HepG2 (cell line): ENCODE measurements at regions not wholly inside any gene's neighbourhood (a gene's known extent, or its start where the extent isn't known, plus 50 kb on each side); places are given as distances from the start of the nearest gene placed in this dataset.

Source experiments
- ATAC-seq: fragments of 200-7000 bp; cut with Tn5 transposase; 3 replicates; pipeline ENCODE4 v1.9.1; 2020; ENCODE audit warnings: mild to moderate bottlenecking, moderate library complexity
- BruUV-seq: library from RNA; stranded (reverse); fragments of 400-500 nt; replicated peaks from 2 replicates; lab custom pipeline; 2021; lab: Mats Ljungman, UMichigan
- CTCF ChIA-PET: fragments of 300-600 bp; formaldehyde crosslinking; extraction: SDS; loops from one replicate; lab custom pipeline; 2021; ENCODE audit warnings: low total read pairs, inconsistent platforms, low intra/inter-chr PET ratio; lab: Yijun Ruan, JAX
- POLR2A ChIA-PET: fragments of 350-600 bp; sonication (Branson Sonifier 250); formaldehyde crosslinking; loops from one replicate; lab custom pipeline; 2020; ENCODE audit warnings: antibody characterized with exemption, inconsistent platforms; lab: Yijun Ruan, JAX
- DNase-seq: peaks from one replicate; pipeline ENCODE4 v3.0.0-alpha.2; 2015; ENCODE audit warnings: low spot score
- FAIRE-seq: peaks from 3 replicates; lab custom pipeline; 2011; peaks lifted over from hg19 to GRCh38; lab: Jason Lieb, UNC
- H2AFZ ChIP-seq: one replicate; pipeline ENCODE4 v1.6.1; 2011; ENCODE audit warnings: low read length, inconsistent platforms
- H3K27ac ChIP-seq: fragments of 300-600 bp; 3 replicates; pipeline ENCODE4 v1.8.0; 2011; ENCODE audit warnings: mixed run types, mild to moderate bottlenecking, mixed read lengths, low read length, inconsistent platforms; ENCODE audit not compliant: insufficient read depth; ENCODE audit errors: extremely low read length
- H3K27me3 ChIP-seq, 2 experiments: fragments of 200-600 bp in 1 of 2; 2 replicates in 1 of 2; 3 replicates in 1 of 2; pipeline versions ENCODE4 v1.6.0 to v1.8.0; 2011; ENCODE audit warnings: low read length in 2 of 2, mild to moderate bottlenecking in 2 of 2, moderate library complexity in 2 of 2, inconsistent platforms in 1 of 2; ENCODE audit not compliant: insufficient read depth in 2 of 2, control insufficient read depth in 1 of 2
- H3K36me3 ChIP-seq, 2 experiments: fragments of 200-600 bp in 1 of 2; replicated peaks in 1 of 2; 2 replicates in 1 of 2; 3 replicates in 1 of 2; pipeline versions ENCODE4 v1.5.1 to v1.8.0; 2011; ENCODE audit warnings: low read length in 2 of 2, inconsistent platforms in 1 of 2; ENCODE audit not compliant: insufficient read depth in 2 of 2, control insufficient read depth in 1 of 2
- H3K4me1 ChIP-seq: 2 replicates; pipeline ENCODE4 v1.5.1; 2012; ENCODE audit warnings: low read length, inconsistent platforms; ENCODE audit not compliant: insufficient read depth
- H3K4me2 ChIP-seq: 2 replicates; pipeline ENCODE4 v1.6.0; 2011; ENCODE audit warnings: low read depth, low read length, inconsistent platforms
- H3K4me3 ChIP-seq, 3 experiments: fragments of 200-600 bp in 1 of 3; sonication (generic), shearing (Covaris generic) in 1 of 3; replicated peaks in 1 of 3; 2 replicates each; pipeline ENCODE4 v1.5.1; 2011 to 2016; ENCODE audit warnings: low read length in 3 of 3, inconsistent platforms in 2 of 3, low read depth in 2 of 3, mild to moderate bottlenecking in 2 of 3, control low read depth in 1 of 3, mixed read lengths in 1 of 3; ENCODE audit not compliant: insufficient read depth in 1 of 3
- H3K79me2 ChIP-seq: one replicate; pipeline ENCODE4 v1.6.1; 2011; ENCODE audit warnings: low read length, inconsistent platforms; ENCODE audit not compliant: insufficient read depth
- H3K9ac ChIP-seq: 2 replicates; pipeline ENCODE4 v1.6.0; 2011; ENCODE audit warnings: mild to moderate bottlenecking, low read depth, low read length, inconsistent platforms; ENCODE audit not compliant: insufficient read depth
- H3K9me3 ChIP-seq: 2 replicates; pipeline ENCODE4 v1.5.1; 2012; ENCODE audit warnings: mild to moderate bottlenecking, low read length
- H4K20me1 ChIP-seq: 2 replicates; pipeline ENCODE4 v1.6.0; 2011; ENCODE audit warnings: inconsistent platforms, mild to moderate bottlenecking, low read length, moderate library complexity; ENCODE audit not compliant: insufficient read depth
- DPF2 ChIP-seq: sonication (generic); formaldehyde crosslinking; IDR thresholded peaks from 2 replicates; pipeline ENCODE4 v1.4.0; 2020; ENCODE audit warnings: mild to moderate bottlenecking, low read depth, missing genetic modification reagents, borderline replicate concordance
- GMEB1 ChIP-seq: sonication (generic); formaldehyde crosslinking; IDR thresholded peaks from 2 replicates; pipeline ENCODE4 v1.5.1; 2020; ENCODE audit warnings: missing genetic modification reagents, mild to moderate bottlenecking, borderline replicate concordance
- ISL2 ChIP-seq: sonication (generic); formaldehyde crosslinking; IDR thresholded peaks from 2 replicates; pipeline ENCODE4 v1.5.0; 2020; ENCODE audit warnings: missing genetic modification reagents
- MTF1 ChIP-seq: sonication (generic); formaldehyde crosslinking; IDR thresholded peaks from 2 replicates; pipeline ENCODE4 v1.5.0; 2020; ENCODE audit warnings: missing genetic modification reagents
- PRPF4 ChIP-seq: fragments of 200-400 bp; formaldehyde crosslinking; IDR thresholded peaks from 2 replicates; pipeline ENCODE4 v1.6.1; 2016; ENCODE audit warnings: low read length, low read depth; ENCODE audit not compliant: poor library complexity, severe bottlenecking
- SNAPC5 ChIP-seq: sonication (generic); formaldehyde crosslinking; IDR thresholded peaks from 2 replicates; pipeline ENCODE4 v1.8.1; 2023; ENCODE audit warnings: mild to moderate bottlenecking, missing genetic modification reagents, borderline replicate concordance
- SRSF9 ChIP-seq: fragments of 200-400 bp; formaldehyde crosslinking; IDR thresholded peaks from 2 replicates; pipeline ENCODE4 v1.6.1; 2018; ENCODE audit warnings: borderline replicate concordance, mild to moderate bottlenecking, low read depth, low read length; ENCODE audit not compliant: insufficient read depth, poor library complexity, severe bottlenecking
- TBX2 ChIP-seq: sonication (generic); formaldehyde crosslinking; IDR thresholded peaks from 2 replicates; pipeline ENCODE4 v1.5.0; 2020; ENCODE audit warnings: missing genetic modification reagents, mild to moderate bottlenecking, borderline replicate concordance
- TCF7 ChIP-seq: sonication (generic); IDR thresholded peaks from 2 replicates; pipeline ENCODE4 v1.6.1; 2016; ENCODE audit warnings: antibody characterized with exemption, low read depth
- ZNF207 ChIP-seq: fragments of 450-650 bp; IDR thresholded peaks from 2 replicates; pipeline ENCODE4 v1.6.1; 2016; ENCODE audit warnings: antibody characterized with exemption, borderline replicate concordance
- ZNF589 ChIP-seq: sonication (generic); formaldehyde crosslinking; conservative IDR thresholded peaks from 2 replicates; pipeline ENCODE4 v1.8.0; 2022; ENCODE audit warnings: mild to moderate bottlenecking, moderate library complexity, missing genetic modification reagents
- ZNF652 ChIP-seq: IDR thresholded peaks from 2 replicates; pipeline ENCODE4 v1.6.1; 2016; ENCODE audit warnings: low read depth, borderline replicate concordance
- WGBS: methylation state at CpG from one replicate; pipeline ENCODE4 v1.1.6; 2017; ENCODE audit warnings: low lambda C conversion rate; 5-methylcytosine and 5-hydroxymethylcytosine counted together
- in situ Hi-C: cut with HindIII; loops from 2 replicates; pipeline ENCODE4 v1.10.0; 2017; ENCODE audit warnings: low pct_unique_long_range_greater_than_20kb; ENCODE audit not compliant: extremely low pct_ligation_motif_present
- intact Hi-C: fragments of 100-400 bp; cut with micrococcal nuclease; formaldehyde crosslinking; loops from one replicate; pipeline ENCODE4 v1.10.0; 2022; ENCODE audit not compliant: unreplicated experiment

DNA sequence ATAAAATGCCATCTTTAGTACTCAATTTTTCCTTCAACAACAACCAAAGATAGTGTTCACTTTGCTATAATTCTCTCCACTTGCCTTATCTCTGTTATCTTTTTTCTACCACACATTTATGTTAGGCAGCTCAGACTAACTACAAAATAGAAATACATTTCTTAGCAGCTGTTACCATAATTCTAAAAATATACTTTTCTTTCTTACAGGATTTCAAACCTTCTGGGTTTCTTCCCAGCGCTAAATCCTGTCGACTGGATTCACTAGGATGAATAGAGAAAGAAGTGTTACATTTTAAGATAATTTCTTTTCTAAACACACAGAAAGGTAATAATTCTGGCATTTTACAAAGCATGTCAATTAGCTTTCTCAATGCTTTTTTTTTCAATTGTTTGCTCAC lies 105.5 kb upstream of the GK2 start:
- Histone ChIP-seq H4K20me1 (no peaks in the 10 kb centered on the region), H3K27me3 (no peaks in the 10 kb centered on the region), H3K4me2 (no peak overlapping the region), H3K4me3 (no peak overlapping the region), H3K27ac (no peak overlapping the region), H2AFZ (no peak overlapping the region), H3K9ac (no peak overlapping the region), H3K36me3 (no peaks in the 10 kb centered on the region), H3K9me3 (no peaks in the 10 kb centered on the region), H3K4me1 (no peaks in the 10 kb centered on the region), H3K79me2 (no peaks in the 10 kb centered on the region)
- ATAC-seq = no peak
- intact Hi-C loops (no loop called here), in situ Hi-C loops (no loop called here)
- TF ChIP-seq TCF7 (no peak), SRSF9 (no peak), MTF1 (no peak), ISL2 (CRISPR knock-in tag) (no peak), PRPF4 (no peak), DPF2 (CRISPR knock-in tag) (no peak), SNAPC5 (CRISPR knock-in tag) (no peak), ZNF652 (CRISPR knock-in tag) (no peak), GMEB1 (CRISPR knock-in tag) (no peak), ZNF589 (CRISPR knock-in tag) (no peak), TBX2 (CRISPR knock-in tag) (no peak), ZNF207 (no peak)
- POLR2A ChIA-PET = no interaction called here
- WGBS = 4% methylated on average over 2 of the region's 2 CpGs
- CTCF ChIA-PET = no interaction called here
- BruUV-seq = no TSS peak
- no peak for DNase-seq
- no peak for FAIRE-seq
